IMR-90 (cell line): ENCODE measurements at regions not wholly inside any gene's neighbourhood (a gene's known extent, or its start where the extent isn't known, plus 50 kb on each side); places are given as distances from the start of the nearest gene placed in this dataset.
A peak's percentile ranks its signal among the peaks of the same experiment; 100 is the strongest.

ENCODE experiments used
- ATAC-seq: fragments of 200-7000 bp; cut with Tn5 transposase; 2 replicates; pipeline ENCODE4 v1.9.1; 2020; ENCODE audit warnings: low read depth, mild to moderate bottlenecking, moderate library complexity
- BruUV-seq: library from RNA; stranded (reverse); fragments of 400-500 nt; replicated peaks from 2 replicates; lab custom pipeline; 2021; lab: Mats Ljungman, UMichigan
- CTCF ChIA-PET: fragments of 300-600 bp; formaldehyde crosslinking; extraction: SDS; loops from one replicate; lab custom pipeline; 2021; ENCODE audit warnings: antibody characterized with exemption; lab: Yijun Ruan, JAX
- POLR2A ChIA-PET: fragments of 300-600 bp; sonication (Branson Sonifier 250); formaldehyde crosslinking; loops from one replicate; lab custom pipeline; 2022; ENCODE audit warnings: antibody characterized with exemption; ENCODE audit not compliant: unreplicated experiment; lab: Charles Lee
- DNase-seq: peaks from one replicate; pipeline ENCODE4 v3.0.0; 2013
- H2AFZ ChIP-seq: replicated peaks from 2 replicates; pipeline ENCODE3; 2013; ENCODE audit warnings: low read length, mild to moderate bottlenecking; ENCODE audit not compliant: poor library complexity
- H2AK5ac ChIP-seq: 2 replicates; pipeline ENCODE4 v1.6.1; 2013; ENCODE audit warnings: low read depth, low read length, inconsistent platforms
- H2AK9ac ChIP-seq: replicated peaks from 2 replicates; pipeline ENCODE3; 2013; ENCODE audit warnings: mild to moderate bottlenecking, low read depth, low read length, moderate library complexity; ENCODE audit not compliant: poor library complexity
- H2BK120ac ChIP-seq: 2 replicates; pipeline ENCODE4 v1.6.1; 2013; ENCODE audit warnings: low read depth, low read length, inconsistent platforms
- H2BK15ac ChIP-seq: 3 replicates; pipeline ENCODE4 v1.6.1; 2013; ENCODE audit warnings: low read depth, low read length, inconsistent platforms
- H2BK20ac ChIP-seq: 2 replicates; pipeline ENCODE4 v1.6.1; 2013; ENCODE audit warnings: low read depth, mild to moderate bottlenecking, inconsistent platforms, low read length, moderate library complexity
- H2BK5ac ChIP-seq: 2 replicates; pipeline ENCODE4 v1.6.1; 2013; ENCODE audit warnings: mild to moderate bottlenecking, low read depth, low read length, inconsistent platforms; ENCODE audit not compliant: poor library complexity, severe bottlenecking
- H3K14ac ChIP-seq: replicated peaks from 2 replicates; pipeline ENCODE4 v1.6.1; 2013; ENCODE audit warnings: low read depth, low read length, inconsistent platforms
- H3K18ac ChIP-seq: 2 replicates; pipeline ENCODE4 v1.6.1; 2013; ENCODE audit warnings: low read depth, low read length, control low read depth
- H3K23ac ChIP-seq: 2 replicates; pipeline ENCODE4 v1.6.1; 2013; ENCODE audit warnings: low read depth, low read length, inconsistent platforms
- H3K27ac ChIP-seq: 2 replicates; pipeline ENCODE4 v1.5.1; 2013; ENCODE audit warnings: mild to moderate bottlenecking, control low read depth, low read length; ENCODE audit not compliant: insufficient read depth
- H3K27me3 ChIP-seq: 2 replicates; pipeline ENCODE4 v1.6.1; 2013; ENCODE audit warnings: low read length; ENCODE audit not compliant: control insufficient read depth, insufficient read depth
- H3K36me3 ChIP-seq: 2 replicates; pipeline ENCODE4 v1.6.1; 2013; ENCODE audit warnings: low read length, mixed read lengths; ENCODE audit not compliant: control insufficient read depth, insufficient read depth
- H3K4ac ChIP-seq: 2 replicates; pipeline ENCODE4 v1.6.1; 2013; ENCODE audit warnings: low read depth, low read length, inconsistent platforms
- H3K4me1 ChIP-seq: 2 replicates; pipeline ENCODE4 v1.6.1; 2013; ENCODE audit warnings: low read length, mixed read lengths; ENCODE audit not compliant: control insufficient read depth, insufficient read depth
- H3K4me2 ChIP-seq: 2 replicates; pipeline ENCODE4 v1.6.1; 2013; ENCODE audit warnings: low read depth, mild to moderate bottlenecking, control low read depth, low read length, moderate library complexity
- H3K4me3 ChIP-seq: 2 replicates; pipeline ENCODE4 v1.5.1; 2013; ENCODE audit warnings: low read depth, mild to moderate bottlenecking, control low read depth, low read length, moderate library complexity; ENCODE audit not compliant: insufficient read depth
- H3K56ac ChIP-seq: 2 replicates; pipeline ENCODE4 v1.6.1; 2013; ENCODE audit warnings: low read length, inconsistent platforms; ENCODE audit not compliant: insufficient read depth; ENCODE audit errors: extremely low read depth
- H3K79me1 ChIP-seq, 2 experiments: 2 replicates each; pipeline ENCODE4 v1.6.1; 2013; ENCODE audit warnings: low read length in 2 of 2, inconsistent platforms in 1 of 2, low read depth in 1 of 2
- H3K9ac ChIP-seq: 2 replicates; pipeline ENCODE4 v1.6.1; 2013; ENCODE audit warnings: low read depth, low read length, control low read depth
- H3K9me1 ChIP-seq: 2 replicates; pipeline ENCODE4 v1.6.1; 2013; ENCODE audit warnings: low read length, inconsistent platforms; ENCODE audit not compliant: insufficient read depth
- H3K9me3 ChIP-seq: 2 replicates; pipeline ENCODE4 v1.6.1; 2013; ENCODE audit warnings: low read length; ENCODE audit not compliant: control insufficient read depth, insufficient read depth
- H4K20me1 ChIP-seq: 2 replicates; pipeline ENCODE4 v1.6.1; 2013; ENCODE audit warnings: low read length, inconsistent platforms; ENCODE audit not compliant: insufficient read depth
- H4K5ac ChIP-seq: 2 replicates; pipeline ENCODE4 v1.6.1; 2013; ENCODE audit warnings: mild to moderate bottlenecking, low read depth, low read length, control low read depth
- H4K8ac ChIP-seq, 2 experiments: 2 replicates each; pipeline ENCODE4 v1.6.1; 2013; ENCODE audit warnings: low read depth in 2 of 2, low read length in 2 of 2, control low read depth in 1 of 2, inconsistent platforms in 1 of 2
- H4K91ac ChIP-seq: 2 replicates; pipeline ENCODE4 v1.6.1; 2013; ENCODE audit warnings: low read depth, low read length, inconsistent platforms; ENCODE audit not compliant: insufficient read depth
- CEBPB ChIP-seq: IDR thresholded peaks from 2 replicates; pipeline ENCODE4 v1.6.1; 2012; ENCODE audit warnings: low read depth, low read length, improper control_type of control experiment
- ELK1 ChIP-seq: fragments of 150-350 bp; IDR thresholded peaks from 2 replicates; pipeline ENCODE4 v1.6.1; 2016; ENCODE audit warnings: low read depth, mild to moderate bottlenecking, low read length, moderate library complexity, borderline replicate concordance
- MAFK ChIP-seq: IDR thresholded peaks from 2 replicates; pipeline ENCODE4 v1.6.1; 2012; ENCODE audit warnings: low read depth, low read length, improper control_type of control experiment
- NFE2L2 ChIP-seq: fragments of 150-350 bp; IDR thresholded peaks from 2 replicates; pipeline ENCODE4 v1.6.1; 2016; ENCODE audit warnings: low read depth, mild to moderate bottlenecking, low read length
- POLR2A ChIP-seq: IDR thresholded peaks from 2 replicates; pipeline ENCODE4 v1.6.1; 2012; ENCODE audit warnings: mild to moderate bottlenecking, low read depth, low read length
- RAD21 ChIP-seq: IDR thresholded peaks from 2 replicates; pipeline ENCODE4 v1.6.1; 2012; ENCODE audit warnings: low read length, improper control_type of control experiment
- RCOR1 ChIP-seq: IDR thresholded peaks from 2 replicates; pipeline ENCODE4 v1.6.1; 2012; ENCODE audit warnings: mild to moderate bottlenecking, low read length, improper control_type of control experiment; ENCODE audit not compliant: insufficient replicate concordance
- SMC3 ChIP-seq: fragments of 150-350 bp; IDR thresholded peaks from 2 replicates; pipeline ENCODE4 v1.6.1; 2016; ENCODE audit warnings: low read depth, mild to moderate bottlenecking, antibody characterized with exemption, low read length, moderate library complexity
- USF2 ChIP-seq: fragments of 150-350 bp; IDR thresholded peaks from 2 replicates; pipeline ENCODE4 v1.6.1; 2017; ENCODE audit warnings: mild to moderate bottlenecking, antibody characterized with exemption, low read length, low read depth
- WGBS, 2 experiments: methylation state at CpG; one replicate each; pipeline versions ENCODE4 v1.1.5 to v1.1.7; 2013; ENCODE audit warnings: missing lambda C conversion rate in 2 of 2; ENCODE audit not compliant: insufficient read length in 1 of 2; ENCODE audit errors: extremely low coverage in 2 of 2; 5-methylcytosine and 5-hydroxymethylcytosine counted together
- dilution Hi-C: fragments of 300-500 bp; cut with HindIII; formaldehyde crosslinking; loops from one replicate; pipeline ENCODE4 v1.14.3; 2018; ENCODE audit warnings: low sequenced_read_pairs; ENCODE audit not compliant: unreplicated experiment
- in situ Hi-C: fragments of 300-500 bp; cut with MboI; formaldehyde crosslinking; loops from 3 replicates; pipeline ENCODE4 v1.14.3; 2019; ENCODE audit warnings: low sequenced_read_pairs, inconsistent platforms, mixed read lengths
- intact Hi-C: fragments of 100-400 bp; cut with micrococcal nuclease; formaldehyde crosslinking; loops from 2 replicates; pipeline ENCODE4 v1.10.0; 2022

- no peak for TF ChIP-seq MAFK
- no peak for TF ChIP-seq USF2
- no peak for TF ChIP-seq RCOR1
- TF ChIP-seq RAD21: no peak
- no peak for TF ChIP-seq CEBPB
- TF ChIP-seq SMC3: no peak
- no peak for TF ChIP-seq NFE2L2
- TF ChIP-seq ELK1: no peak
- no peak for TF ChIP-seq POLR2A
- no peak overlapping the region for H4K5ac ChIP-seq
- peaks cover 18% of the 10 kb centered on the region for H3K9me1 ChIP-seq
- dilution Hi-C loops: no loop called here
- H3K23ac ChIP-seq: no peak overlapping the region
- in situ Hi-C loops: no loop called here
- no peak overlapping the region for H3K4ac ChIP-seq
- no peaks in the 10 kb centered on the region for H3K79me1 ChIP-seq
- intact Hi-C loops: no loop called here
- H2AK5ac ChIP-seq: no peak overlapping the region
- H2AK9ac ChIP-seq: no peak overlapping the region
- peak overlapping the region; percentile 66 for H3K4me2 ChIP-seq
- H4K20me1 ChIP-seq: no peaks in the 10 kb centered on the region
- H3K27me3 ChIP-seq: peaks cover 3% of the 10 kb centered on the region; the same call in 1 of the 2 replicates
- no peaks in the 10 kb centered on the region for H3K9me3 ChIP-seq
- H2BK15ac ChIP-seq: no peak overlapping the region
- H3K4me3 ChIP-seq: no peak overlapping the region
- peak overlapping the region in 1 of 2 experiments; percentile 2; a peak in 1 of 4 replicates for H4K8ac ChIP-seq
- BruUV-seq: no TSS peak
- no peak overlapping the region for H3K56ac ChIP-seq
- H4K91ac ChIP-seq: no peak overlapping the region
- 0 out of 2 replicates have a peak overlapping the region, but pooled peaks have one; percentile 54 for H3K14ac ChIP-seq
- H3K4me1 ChIP-seq: peaks cover 20% of the 10 kb centered on the region
- H3K27ac ChIP-seq: no peak overlapping the region
- no peaks in the 10 kb centered on the region for H3K36me3 ChIP-seq
- H2BK120ac ChIP-seq: peak overlapping the region; percentile 69; the same call in 1 of the 2 replicates
- H2AFZ ChIP-seq: no peak overlapping the region
- H2BK20ac ChIP-seq: peak overlapping the region; percentile 63; the same call in 1 of the 2 replicates
- ChIA-PET CTCF (no interaction called here), POLR2A (interaction anchor here (0.5 to 1.0 kb wide), 2 partner anchors 29 to 274 kb away, joined by 3 to 4 read pairs; no protein-coding TSS in a partner anchor)
- H2BK5ac ChIP-seq: peak overlapping the region; percentile 76
- WGBS, 2 experiments: no CpG with 5 or more reads among the region's 4 CpGs
- H3K9ac ChIP-seq: no peak overlapping the region
- peak; percentile 31; the same call in 1 of the 2 replicates for ATAC-seq
- peak; percentile 33 for DNase-seq
- H3K18ac ChIP-seq: no peak overlapping the region; the same call in 1 of the 2 replicates
Observed at GRCh38 chr2:19772981-19773380, 128.8 kb downstream of the TTC32 start.
